Fibroblast of peridontal ligament (primary cell): ENCODE measurements at regions not wholly inside any gene's neighbourhood (a gene's known extent, or its start where the extent isn't known, plus 50 kb on each side); places are given as distances from the start of the nearest gene placed in this dataset.

Source experiments
- DNase-seq: peaks from one replicate; pipeline ENCODE4 v3.0.0-alpha.2; 2010; ENCODE audit errors: extremely low read depth

- DNase-seq = no peak
Observed at GRCh38 chr20:24796236-24796635, 152.8 kb upstream of the CST7 start.

- no peak for DNase-seq
Observed at GRCh38 chr20:24797113-24797512, 152.0 kb upstream of the CST7 start.

GRCh38 chr20:24797745-24798655 lies 151.1 kb upstream of the CST7 start:
- DNase-seq = no peak

GRCh38 chr20:24798930-24799705 lies 150.0 kb upstream of the CST7 start:
- DNase-seq = no peak

GRCh38 chr20:24799971-24800580 lies 149.0 kb upstream of the CST7 start:
- no peak for DNase-seq

- no peak for DNase-seq
Observed at GRCh38 chr20:24802286-24802820, 146.7 kb upstream of the CST7 start.

GRCh38 chr20:24804481-24805206 lies 144.4 kb upstream of the CST7 start:
- no peak for DNase-seq

- DNase-seq = no peak
Observed at GRCh38 chr20:24805456-24806238, 143.4 kb upstream of the CST7 start.

GRCh38 chr20:24806705-24807676 lies 142.1 kb upstream of the CST7 start:
- DNase-seq = no peak

- no peak for DNase-seq
Observed at GRCh38 chr20:24808616-24809015, 140.5 kb upstream of the CST7 start.

- DNase-seq = no peak
Observed at GRCh38 chr20:24809606-24810005, 139.5 kb upstream of the CST7 start.

- DNase-seq = no peak
Observed at GRCh38 chr20:24810676-24811407, 138.2 kb upstream of the CST7 start.

GRCh38 chr20:24812373-24812772 lies 136.7 kb upstream of the CST7 start:
- no peak for DNase-seq

GRCh38 chr20:24813080-24813479 lies 136.0 kb upstream of the CST7 start:
- no peak for DNase-seq

GRCh38 chr20:24813496-24813895 lies 135.6 kb upstream of the CST7 start:
- no peak for DNase-seq

GRCh38 chr20:24813936-24814335 lies 135.1 kb upstream of the CST7 start:
- no peak for DNase-seq

- DNase-seq = no peak
Observed at GRCh38 chr20:24814556-24815195, 134.4 kb upstream of the CST7 start.

- DNase-seq = no peak
Observed at GRCh38 chr20:24815196-24815815, 133.8 kb upstream of the CST7 start.
